T-helper 1 cell (primary cell): ENCODE measurements at regions not wholly inside any gene's neighbourhood (a gene's known extent, or its start where the extent isn't known, plus 50 kb on each side); places are given as distances from the start of the nearest gene placed in this dataset.

Source experiments
- DNase-seq, 5 donors: peaks; one replicate each; pipeline ENCODE4 v3.0.0-alpha.2; 2012 to 2020

GRCh38 chr3:178238179-178238578, 298.1 kb upstream of the KCNMB2 start:
- no peak for DNase-seq

DNA sequence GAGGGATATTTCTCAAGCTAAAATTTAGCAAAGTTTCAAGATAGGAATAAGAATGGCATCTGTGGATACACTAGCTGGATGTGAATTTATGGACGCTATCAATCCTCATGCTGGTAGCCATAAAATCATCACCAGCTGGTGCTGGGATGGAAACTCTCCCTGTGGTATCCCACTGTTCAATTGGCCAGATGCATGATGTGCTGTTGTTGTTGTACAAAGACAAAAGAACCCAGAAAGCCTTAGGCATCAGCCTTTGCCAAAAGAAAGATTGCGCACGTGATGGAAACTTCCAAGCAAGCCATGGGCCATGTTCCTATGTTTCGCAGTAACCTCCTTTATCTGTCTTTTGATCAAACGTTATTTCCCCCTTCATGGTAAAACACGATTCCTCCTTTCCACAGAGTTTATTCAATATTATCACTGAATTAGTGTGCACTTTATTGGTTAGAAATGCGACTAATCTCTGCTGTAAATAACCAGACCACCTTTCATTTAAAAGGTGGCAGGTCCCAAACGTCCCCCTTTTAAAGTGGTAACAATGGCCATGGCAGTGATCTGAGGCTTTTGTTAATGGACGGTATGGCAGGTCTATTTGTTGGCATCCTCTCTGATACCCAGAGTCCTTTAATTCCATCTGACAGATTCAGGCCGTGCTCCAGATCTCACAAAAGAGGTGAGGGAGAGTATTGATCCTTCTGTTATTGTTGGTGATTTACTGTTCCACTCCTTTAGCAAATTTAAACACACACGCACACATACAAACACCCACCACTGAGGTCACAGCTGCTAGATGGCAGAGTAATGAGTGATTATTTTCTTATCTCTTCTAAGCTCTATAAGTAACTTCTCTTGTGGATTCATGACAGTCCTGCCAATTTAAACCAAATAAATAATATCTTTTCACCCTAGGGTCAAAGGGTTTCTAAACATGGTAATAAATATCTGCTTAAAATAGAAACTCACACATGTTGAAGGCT, 291.2 kb upstream of the KCNMB2 start:
- no peak for DNase-seq

GRCh38 chr3:178246004-178246403, 290.2 kb upstream of the KCNMB2 start:
- DNase-seq: no peak

- DNase-seq: no peak
These were observed 280.9 kb upstream of the KCNMB2 start for GRCh38 chr3:178255315-178255714.

- DNase-seq: no peak
These were observed 278.7 kb upstream of the KCNMB2 start for GRCh38 chr3:178257491-178257890.

GRCh38 chr3:178258121-178258520, 278.1 kb upstream of the KCNMB2 start:
- DNase-seq: no peak

- no peak for DNase-seq
These were observed 276.5 kb upstream of the KCNMB2 start for GRCh38 chr3:178259703-178260102.

- no peak for DNase-seq
These were observed 275.2 kb upstream of the KCNMB2 start for GRCh38 chr3:178260887-178261565.

- DNase-seq: no peak
These were observed 272.9 kb upstream of the KCNMB2 start for GRCh38 chr3:178263236-178263916.

DNA sequence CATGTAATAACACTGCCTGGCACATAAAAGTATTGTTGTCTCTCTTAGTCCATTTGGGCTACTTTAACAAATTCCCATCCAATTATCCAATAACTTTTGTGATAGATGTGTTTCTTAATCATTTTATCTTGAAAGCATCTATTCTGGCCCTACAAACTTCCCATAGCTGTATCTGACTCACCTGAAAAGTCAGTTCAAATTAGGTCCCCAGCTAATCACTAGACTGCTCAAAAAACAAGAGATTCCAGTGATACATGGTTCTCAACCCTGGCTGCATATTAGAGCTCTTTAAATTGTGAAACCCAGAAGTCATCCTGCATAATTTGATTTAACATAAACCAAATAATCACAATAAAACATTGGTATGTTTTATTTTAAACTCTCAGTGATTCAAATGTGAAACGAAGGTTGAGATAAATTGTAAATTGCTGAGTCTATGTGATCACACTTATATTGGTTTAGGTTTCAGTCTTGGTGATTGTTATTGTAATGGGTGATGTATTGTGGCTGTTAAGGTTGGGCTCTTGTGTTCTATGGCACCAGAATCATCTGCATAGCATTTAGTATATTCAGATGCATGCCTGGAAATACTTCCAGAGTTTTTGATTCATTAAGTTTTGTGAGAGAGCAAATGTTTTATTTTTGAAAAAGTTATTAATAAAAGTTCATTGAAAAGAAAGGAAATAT, 268.9 kb upstream of the KCNMB2 start:
- DNase-seq: no peak

DNA sequence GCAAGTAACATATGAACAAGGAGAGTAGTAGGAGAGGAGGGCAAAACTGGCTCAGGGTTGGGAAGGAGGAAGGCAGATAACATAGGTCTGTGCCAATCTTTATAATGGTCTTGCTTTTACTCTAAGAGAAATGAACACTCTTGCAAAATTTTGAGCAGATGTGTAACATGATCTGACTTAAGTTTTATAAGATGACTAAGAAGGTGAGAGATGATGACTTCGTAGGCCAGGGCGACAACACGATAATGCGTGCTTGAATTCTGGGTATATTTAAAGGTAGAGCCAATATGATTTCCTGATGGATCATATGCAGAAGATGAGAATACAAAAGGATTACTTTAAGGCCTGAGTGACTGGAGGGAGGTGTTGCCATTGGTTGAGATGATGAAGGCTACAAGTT, 265.4 kb upstream of the KCNMB2 start:
- no peak for DNase-seq

DNA sequence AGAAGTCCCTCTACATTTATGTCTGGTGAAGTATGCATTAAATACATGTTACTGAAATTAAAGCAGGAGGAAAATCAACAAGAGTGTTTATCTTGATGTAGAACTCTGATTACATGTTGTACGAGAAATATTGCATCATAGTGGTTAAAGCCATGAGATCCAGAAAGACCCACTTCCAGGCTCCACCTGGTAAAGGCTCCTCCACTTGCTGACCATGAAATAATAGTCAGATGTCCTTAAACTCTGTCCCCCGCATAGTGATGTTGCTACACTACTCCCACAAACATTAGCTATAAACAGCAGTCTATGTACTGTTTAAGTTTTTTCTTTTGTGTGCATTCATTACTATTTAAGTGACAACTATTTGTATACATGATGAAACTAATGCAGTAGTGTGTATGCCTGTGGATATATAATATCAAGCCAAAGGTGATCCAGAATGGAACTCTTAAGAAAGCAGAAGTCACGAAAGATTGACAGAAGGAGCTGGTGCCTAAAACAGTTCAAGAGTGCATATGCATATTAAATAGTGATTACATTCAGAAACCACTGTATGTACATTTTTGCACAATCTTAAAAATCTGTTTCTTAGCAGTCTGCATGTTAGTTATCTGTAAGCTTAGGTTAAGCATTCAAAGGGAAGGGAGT, 264.4 kb upstream of the KCNMB2 start:
- DNase-seq: no peak

DNA sequence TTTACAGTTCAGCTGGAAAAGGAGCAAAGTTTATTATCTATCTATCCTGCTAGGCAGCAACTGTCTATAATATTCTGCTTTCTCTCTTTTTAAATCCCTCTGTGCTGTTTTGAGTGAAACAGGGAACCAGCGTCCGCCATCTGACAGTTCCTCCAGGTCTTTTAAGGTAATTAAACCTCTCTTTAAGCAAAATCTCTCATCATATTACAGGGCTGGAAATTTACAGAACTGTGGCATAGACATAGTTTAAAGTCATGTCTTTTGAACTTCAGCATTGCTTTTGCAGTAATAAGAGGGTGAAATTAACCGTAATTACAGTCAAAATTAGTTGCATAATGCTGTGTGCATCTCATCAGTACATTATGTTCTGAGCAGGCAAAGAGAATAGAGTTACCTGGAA, 263.4 kb upstream of the KCNMB2 start:
- no peak for DNase-seq

DNA sequence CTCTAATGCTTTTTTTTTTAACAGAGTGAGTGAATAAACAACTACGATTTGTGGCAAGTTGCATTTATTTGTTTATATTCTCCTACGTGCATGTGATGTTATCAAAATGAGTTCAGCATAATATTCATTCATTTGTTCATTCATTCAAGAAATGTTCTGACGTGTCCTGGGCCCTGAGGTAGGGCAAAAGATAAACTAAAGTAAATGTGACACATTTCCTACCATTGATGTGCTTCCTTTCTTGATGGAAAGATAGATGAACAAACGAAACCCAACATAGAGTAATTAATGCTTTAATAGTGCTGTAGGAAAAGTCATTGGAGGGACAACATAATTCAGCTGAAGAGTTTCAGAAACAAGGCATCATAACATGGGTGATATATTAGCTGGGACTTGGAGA, 261.5 kb upstream of the KCNMB2 start:
- DNase-seq: no peak

DNA sequence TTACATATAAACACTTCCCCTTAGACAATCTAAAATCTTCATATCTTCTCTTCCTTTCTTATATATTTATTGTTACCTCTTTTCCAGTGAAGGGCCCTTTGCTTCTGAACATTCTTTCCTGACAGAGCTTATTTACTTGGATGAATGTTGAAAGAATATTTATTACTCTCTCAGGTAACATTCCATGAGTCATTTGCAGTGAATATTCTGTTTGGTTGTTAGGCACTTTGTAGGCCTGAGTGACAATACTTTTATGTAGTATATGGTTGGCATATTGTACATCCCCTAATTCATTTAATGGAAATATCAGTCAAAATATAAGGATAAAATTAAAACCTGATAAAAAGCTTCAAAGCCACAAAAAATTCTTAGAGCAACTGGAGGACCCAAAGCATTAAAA, 260.9 kb upstream of the KCNMB2 start:
- DNase-seq: no peak

- no peak for DNase-seq
These were observed 260.4 kb upstream of the KCNMB2 start for GRCh38 chr3:178275793-178276192.

GRCh38 chr3:178277605-178278004, 258.6 kb upstream of the KCNMB2 start:
- DNase-seq: no peak

- no peak for DNase-seq
These were observed 252.7 kb upstream of the KCNMB2 start for GRCh38 chr3:178283561-178283960.

GRCh38 chr3:178284181-178284580, 252.1 kb upstream of the KCNMB2 start:
- DNase-seq: no peak

DNA sequence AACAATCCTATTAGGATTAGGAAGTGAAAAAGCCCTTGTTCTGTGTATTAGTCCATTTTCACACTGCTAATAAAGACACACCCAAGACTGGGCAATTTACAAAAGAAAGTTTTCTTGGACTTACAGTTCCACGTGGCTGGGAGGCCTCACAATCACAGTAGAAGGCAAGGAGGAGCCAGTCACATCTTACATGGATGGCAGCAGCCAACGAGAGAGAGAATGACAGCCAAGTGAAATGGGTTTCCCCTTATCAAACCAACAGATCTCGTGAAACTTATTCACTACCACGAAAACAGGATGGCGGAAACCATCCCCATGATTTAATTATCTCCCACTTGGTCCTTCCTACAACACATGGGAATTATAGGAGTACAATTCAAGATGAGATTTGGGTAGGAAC, 248.2 kb upstream of the KCNMB2 start:
- no peak for DNase-seq

DNA sequence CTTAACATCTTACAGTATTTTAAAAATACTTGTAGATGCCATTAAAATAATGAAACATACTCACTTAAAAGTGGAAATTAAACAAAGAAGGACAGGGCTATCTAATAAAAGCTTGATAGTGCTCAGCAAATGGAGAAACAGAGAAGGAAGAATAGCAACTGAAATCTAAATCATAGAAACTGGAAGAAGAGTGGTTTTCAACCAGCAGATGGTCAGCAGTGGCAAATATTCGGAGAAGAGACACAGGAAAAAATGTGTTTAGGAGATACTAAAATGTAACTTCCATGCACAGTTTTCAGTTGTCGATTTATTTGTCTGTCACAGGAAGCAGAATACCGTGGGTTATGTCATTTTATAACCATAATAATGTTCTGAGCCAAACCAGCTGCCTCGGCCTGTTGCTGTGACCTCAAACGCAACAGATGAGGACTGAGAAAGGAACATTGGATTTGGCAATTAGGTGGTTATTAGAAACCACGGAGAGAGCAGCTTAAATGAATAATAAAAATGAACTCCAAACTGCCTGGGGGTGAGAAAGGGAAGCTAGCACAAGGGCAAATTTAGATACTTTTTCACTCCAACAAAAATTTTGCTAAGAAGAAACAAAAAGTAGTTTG, 246.6 kb upstream of the KCNMB2 start:
- DNase-seq: no peak
